ENCODE measurements at regions not wholly inside any gene's neighbourhood (a gene's known extent, or its start where the extent isn't known, plus 50 kb on each side); places are given as distances from the start of the nearest gene placed in this dataset.

DNA sequence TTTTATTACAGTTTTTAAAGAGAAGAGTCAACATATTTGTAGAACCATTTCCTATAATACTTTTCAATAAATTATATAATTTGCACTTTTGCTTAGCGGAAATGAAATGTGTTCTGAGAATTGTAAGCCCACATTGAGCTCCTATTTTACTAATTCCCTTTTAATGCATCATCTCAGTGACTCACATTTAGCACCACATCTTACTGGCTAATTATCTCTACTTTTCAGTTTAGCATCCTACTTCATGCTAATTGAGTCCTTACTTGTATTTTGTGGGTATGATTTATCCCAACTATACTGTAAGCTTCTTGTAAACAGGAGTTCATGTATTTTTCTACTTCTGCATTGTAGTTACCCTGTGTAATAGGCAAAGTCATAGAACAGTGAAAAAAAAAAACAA, 67.5 kb downstream of the TMX1 start:
- TF ChIP-seq, protein P1, sequence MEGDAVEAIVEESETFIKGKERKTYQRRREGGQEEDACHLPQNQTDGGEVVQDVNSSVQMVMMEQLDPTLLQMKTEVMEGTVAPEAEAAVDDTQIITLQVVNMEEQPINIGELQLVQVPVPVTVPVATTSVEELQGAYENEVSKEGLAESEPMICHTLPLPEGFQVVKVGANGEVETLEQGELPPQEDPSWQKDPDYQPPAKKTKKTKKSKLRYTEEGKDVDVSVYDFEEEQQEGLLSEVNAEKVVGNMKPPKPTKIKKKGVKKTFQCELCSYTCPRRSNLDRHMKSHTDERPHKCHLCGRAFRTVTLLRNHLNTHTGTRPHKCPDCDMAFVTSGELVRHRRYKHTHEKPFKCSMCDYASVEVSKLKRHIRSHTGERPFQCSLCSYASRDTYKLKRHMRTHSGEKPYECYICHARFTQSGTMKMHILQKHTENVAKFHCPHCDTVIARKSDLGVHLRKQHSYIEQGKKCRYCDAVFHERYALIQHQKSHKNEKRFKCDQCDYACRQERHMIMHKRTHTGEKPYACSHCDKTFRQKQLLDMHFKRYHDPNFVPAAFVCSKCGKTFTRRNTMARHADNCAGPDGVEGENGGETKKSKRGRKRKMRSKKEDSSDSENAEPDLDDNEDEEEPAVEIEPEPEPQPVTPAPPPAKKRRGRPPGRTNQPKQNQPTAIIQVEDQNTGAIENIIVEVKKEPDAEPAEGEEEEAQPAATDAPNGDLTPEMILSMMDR (IDR thresholded peaks at IDR 0.05; ENCODE audit: insufficient read depth, low read depth, low read length), result no peak
- no peak overlapping the region for H3K4me3 ChIP-seq (ENCODE audit: low read depth, low read length)
- POLR2A ChIA-PET, result interaction anchor here (0.6 kb wide), 2 partner anchors 135 to 226 kb away, joined by 3 to 6 read pairs; no protein-coding TSS in a partner anchor
- no peaks in the 10 kb centered on the region for H3K36me3 ChIP-seq (ENCODE audit: control insufficient read depth, insufficient read depth, low read length)
- no peak for DNase-seq (ENCODE audit: low read depth)
- CTCF ChIA-PET, result interaction anchor here (1.3 kb wide), 1 partner anchor 469 kb away, joined by 3 read pairs; no protein-coding TSS in a partner anchor
- H3K27me3 ChIP-seq (ENCODE audit: control insufficient read depth, insufficient read depth, low read length), result no peaks in the 10 kb centered on the region

DNA sequence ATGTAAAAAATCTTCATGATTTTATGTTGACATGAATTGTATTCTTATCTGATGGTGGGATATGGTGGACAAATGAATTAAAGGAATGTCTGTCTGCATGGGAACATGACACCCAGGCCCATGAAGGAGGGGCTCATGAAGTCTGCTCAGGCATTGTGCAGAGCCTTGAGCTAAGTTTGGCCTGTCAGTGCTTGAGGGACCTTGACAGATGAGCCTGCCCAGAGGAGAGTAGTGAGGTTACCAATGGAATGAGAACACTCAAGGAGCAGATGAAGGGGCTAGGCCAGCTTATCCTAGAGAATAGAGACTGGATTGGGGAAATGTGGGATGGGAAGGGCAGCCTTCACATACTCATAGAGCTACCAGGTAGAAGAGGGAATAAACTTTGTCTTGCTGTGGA, 68.8 kb downstream of the TMX1 start:
- TF ChIP-seq, protein P1 (IDR thresholded peaks at IDR 0.05; ENCODE audit: insufficient read depth, low read depth, low read length), result no peak
- no peaks in the 10 kb centered on the region for H3K36me3 ChIP-seq (ENCODE audit: control insufficient read depth, insufficient read depth, low read length)
- no peaks in the 10 kb centered on the region for H3K27me3 ChIP-seq (ENCODE audit: control insufficient read depth, insufficient read depth, low read length)
- ChIA-PET POLR2A (no interaction called here), CTCF (interaction anchor here (2.2 kb wide), 1 partner anchor 14 kb away, joined by 4 read pairs; no protein-coding TSS in a partner anchor)
- DNase-seq (ENCODE audit: low read depth), result no peak
- H3K4me3 ChIP-seq (ENCODE audit: low read depth, low read length), result no peak overlapping the region

DNA sequence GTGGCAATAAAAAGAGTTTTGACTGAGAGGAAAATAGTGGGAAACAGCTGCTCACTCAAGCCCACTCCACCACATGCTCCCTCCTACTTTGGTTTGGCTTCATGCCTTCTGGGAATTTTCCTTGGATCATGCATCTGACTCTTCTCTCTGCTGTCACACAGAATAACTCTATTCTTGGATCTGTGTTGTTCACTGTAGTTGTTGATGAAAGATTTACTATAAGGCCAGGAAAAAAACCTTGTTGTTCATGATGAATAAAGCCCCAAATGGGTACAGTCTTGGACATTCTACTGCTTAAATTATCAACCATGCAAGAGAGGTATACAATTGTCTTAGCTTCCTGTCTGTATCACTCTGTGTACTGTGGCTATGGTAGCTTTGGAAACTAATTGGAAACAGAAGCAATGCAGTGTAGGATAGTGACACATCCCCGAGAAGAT, 70.5 kb downstream of the TMX1 start:
- TF ChIP-seq, protein P1 (IDR thresholded peaks at IDR 0.05; ENCODE audit: insufficient read depth, low read depth, low read length), result no peak
- Histone ChIP-seq H3K36me3 (ENCODE audit: control insufficient read depth, insufficient read depth, low read length) (no peaks in the 10 kb centered on the region), H3K4me3 (ENCODE audit: low read depth, low read length) (no peak overlapping the region), H3K27me3 (ENCODE audit: control insufficient read depth, insufficient read depth, low read length) (no peaks in the 10 kb centered on the region)
- peak; percentile 59 for DNase-seq (ENCODE audit: low read depth)
- ChIA-PET POLR2A (no interaction called here), CTCF (interaction anchor here (1.7 to 2.2 kb wide), 2 partner anchors 8 to 12 kb away, joined by 4 to 6 read pairs; no protein-coding TSS in a partner anchor)

DNA sequence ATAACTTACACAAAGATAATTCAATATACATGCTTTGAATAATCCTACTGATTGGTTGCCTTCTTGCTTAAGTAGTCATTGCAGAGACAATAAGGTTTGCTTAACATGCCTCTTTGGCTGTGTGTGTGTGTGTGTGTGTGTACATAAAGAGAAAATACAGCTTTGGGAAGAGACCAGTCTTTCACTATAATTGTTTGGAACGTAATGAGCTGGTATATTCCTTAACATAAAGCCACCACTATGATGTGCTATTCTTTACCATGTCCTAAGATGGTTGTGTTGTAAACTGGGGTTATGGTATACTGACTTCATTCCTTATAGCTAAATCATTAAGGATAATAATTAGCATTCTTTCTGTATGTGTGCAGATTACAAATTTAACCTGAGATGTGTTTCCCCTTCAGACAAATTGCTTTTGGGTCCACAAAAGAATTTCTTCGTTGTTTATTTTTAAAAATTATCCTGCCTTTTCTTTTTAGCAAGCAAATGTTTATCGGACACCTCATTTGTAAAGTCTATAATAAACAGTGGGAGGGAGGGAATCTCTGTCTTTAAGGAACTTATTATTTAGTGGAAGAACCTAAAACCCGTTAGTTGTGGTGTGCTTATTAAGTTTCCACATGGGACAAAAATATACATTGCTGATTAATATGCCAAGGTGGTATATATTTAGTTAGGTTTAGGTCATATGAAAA, 74.4 kb downstream of the TMX1 start:
- CTCF ChIA-PET, result no interaction called here
- Histone ChIP-seq H3K27me3 (ENCODE audit: control insufficient read depth, insufficient read depth, low read length) (no peaks in the 10 kb centered on the region), H3K4me3 (ENCODE audit: low read depth, low read length) (no peak overlapping the region), H3K36me3 (ENCODE audit: control insufficient read depth, insufficient read depth, low read length) (no peaks in the 10 kb centered on the region)
- no peak for DNase-seq (ENCODE audit: low read depth)
- POLR2A ChIA-PET, result no interaction called here
- TF ChIP-seq, protein P1 (IDR thresholded peaks at IDR 0.05; ENCODE audit: insufficient read depth, low read depth, low read length), result no peak

DNA sequence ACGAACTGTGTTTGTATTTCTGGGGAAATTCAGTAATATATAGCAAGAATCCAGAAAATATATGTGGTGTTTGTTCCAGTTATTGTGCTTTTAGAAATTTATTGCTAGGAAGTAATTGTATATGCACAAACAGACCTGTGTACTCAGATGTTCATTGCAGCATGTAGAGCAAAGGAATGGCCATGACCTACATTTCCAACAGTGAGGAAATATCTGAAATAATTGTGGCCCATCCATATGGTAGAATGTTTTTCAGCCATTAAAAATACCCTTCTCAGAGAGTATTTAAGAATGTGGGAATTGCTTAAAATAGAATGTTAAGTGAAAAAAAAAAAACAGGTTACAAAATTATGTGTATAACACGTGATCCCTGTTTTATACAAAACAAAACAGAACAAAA, 77.3 kb downstream of the TMX1 start:
- POLR2A ChIA-PET, result no interaction called here
- DNase-seq (ENCODE audit: low read depth), result peak; percentile 55
- TF ChIP-seq, protein P1 (IDR thresholded peaks at IDR 0.05; ENCODE audit: insufficient read depth, low read depth, low read length), result no peak
- CTCF ChIA-PET, result no interaction called here
- Histone ChIP-seq H3K4me3 (ENCODE audit: low read depth, low read length) (no peak overlapping the region), H3K27me3 (ENCODE audit: control insufficient read depth, insufficient read depth, low read length) (no peaks in the 10 kb centered on the region), H3K36me3 (ENCODE audit: control insufficient read depth, insufficient read depth, low read length) (no peaks in the 10 kb centered on the region)

Measured in BJ (cell line).